Astrocyte of the cerebellum (primary cell): ENCODE measurements at regions not wholly inside any gene's neighbourhood (a gene's known extent, or its start where the extent isn't known, plus 50 kb on each side); places are given as distances from the start of the nearest gene placed in this dataset.
"Not testable (repeated sequence)": the region's sequence is repeated elsewhere in the genome, so short reads cannot be mapped to it uniquely, and the experiment has no call there.

Source experiments
- DNase-seq: peaks from one replicate; pipeline ENCODE4 v3.0.0-alpha.2; 2011; ENCODE audit warnings: low read depth
- H3K4me3 ChIP-seq: 2 replicates; pipeline ENCODE4 v1.5.1; 2011; ENCODE audit warnings: mild to moderate bottlenecking, low read depth, low read length, moderate library complexity
- CTCF ChIP-seq: IDR thresholded peaks from 2 replicates; pipeline ENCODE4 v1.5.1; 2012; ENCODE audit warnings: low read length, low read depth, moderate library complexity, mild to moderate bottlenecking; ENCODE audit errors: missing control alignments
- in situ Hi-C: cut with HindIII; loops from 2 replicates; pipeline ENCODE4 v1.10.0; 2017; ENCODE audit warnings: low sequenced_read_pairs

GRCh38 chr18:35804377-35804776, 168.1 kb upstream of the RMP24 start:
- in situ Hi-C loops = no loop called here
- no peak overlapping the region for H3K4me3 ChIP-seq
- no peak for DNase-seq
- TF ChIP-seq CTCF = no peak

GRCh38 chr18:35807811-35808335, 164.6 kb upstream of the RMP24 start:
- in situ Hi-C loops = no loop called here
- DNase-seq = no peak
- no peak overlapping the region for H3K4me3 ChIP-seq
- TF ChIP-seq CTCF = no peak

- H3K4me3 ChIP-seq = no peak overlapping the region
- no peak for TF ChIP-seq CTCF
- in situ Hi-C loops = no loop called here
- DNase-seq = no peak
These were observed 163.7 kb upstream of the RMP24 start for GRCh38 chr18:35808796-35809195.

GRCh38 chr18:35810520-35810919, 162.0 kb upstream of the RMP24 start:
- in situ Hi-C loops = no loop called here
- no peak for TF ChIP-seq CTCF
- no peak for DNase-seq
- H3K4me3 ChIP-seq = no peak overlapping the region

GRCh38 chr18:35811896-35812295, 160.6 kb upstream of the RMP24 start:
- in situ Hi-C loops = no loop called here
- H3K4me3 ChIP-seq = no peak overlapping the region
- no peak for TF ChIP-seq CTCF
- DNase-seq = no peak

- DNase-seq, in situ Hi-C loops: not testable (repeated sequence)
These were observed 157.5 kb upstream of the RMP24 start for GRCh38 chr18:35815011-35815410.

DNA sequence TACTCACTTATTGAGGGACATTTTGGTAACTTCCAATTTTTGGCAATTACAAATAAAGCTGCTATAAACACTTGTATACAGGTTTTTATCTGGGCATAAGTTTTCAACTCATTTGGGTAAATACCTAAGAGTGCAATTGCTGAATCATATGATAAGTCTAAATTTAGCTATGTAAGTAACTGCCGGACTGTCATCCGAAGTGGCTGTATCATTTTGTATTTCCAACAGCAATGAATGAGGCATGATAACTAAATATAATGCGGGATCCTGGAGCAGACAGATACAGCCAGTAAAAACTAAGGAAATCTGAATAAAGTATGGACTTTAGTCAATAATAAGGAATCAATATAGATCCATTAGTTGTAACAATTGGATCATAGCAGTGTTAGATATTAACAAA, 156.5 kb upstream of the RMP24 start:
- no peak for DNase-seq
- TF ChIP-seq CTCF = no peak
- in situ Hi-C loops = no loop called here
- no peak overlapping the region for H3K4me3 ChIP-seq

More at GRCh38 chr18:35815011-35815410, 157.5 kb upstream of the RMP24 start:
- H3K4me3 ChIP-seq = not testable (repeated sequence)
